PFSK-1 (cell line): ENCODE measurements at regions not wholly inside any gene's neighbourhood (a gene's known extent, or its start where the extent isn't known, plus 50 kb on each side); places are given as distances from the start of the nearest gene placed in this dataset.

ENCODE experiments used
- POLR2AphosphoS5 ChIP-seq: IDR thresholded peaks from 2 replicates; pipeline ENCODE4 v1.6.1; 2012; ENCODE audit warnings: low read depth, mild to moderate bottlenecking, control low read depth, low read length, moderate library complexity
- REST ChIP-seq, 2 experiments: IDR thresholded peaks; 2 replicates each; pipeline versions ENCODE4 v1.6.1 to v1.8.0; 2011 to 2012; ENCODE audit warnings: low read depth in 2 of 2, low read length in 2 of 2, control low read depth in 1 of 2, inconsistent platforms in 1 of 2, mild to moderate bottlenecking in 1 of 2, moderate library complexity in 1 of 2; ENCODE audit not compliant: insufficient read depth in 1 of 2

- TF ChIP-seq POLR2AphosphoS5 = no peak
- no peak for TF ChIP-seq REST (IDR thresholded peaks at IDR 0.05; ENCODE audit: insufficient read depth in 1 of 2, low read depth in 2 of 2, low read length in 2 of 2)
Measured at GRCh38 chr6:139829576-139829975, 455.1 kb upstream of the CITED2 start.
